H1 (cell line): ENCODE measurements at regions not wholly inside any gene's neighbourhood (a gene's known extent, or its start where the extent isn't known, plus 50 kb on each side); places are given as distances from the start of the nearest gene placed in this dataset.

Experiments
- CTCF ChIA-PET: fragments of 300-600 bp; sonication (Branson Sonifier 250); formaldehyde crosslinking; loops from one replicate; lab custom pipeline; 2021; ENCODE audit not compliant: partially characterized antibody; lab: Charles Lee
- POLR2A ChIA-PET: fragments of 300-600 bp; sonication (Branson Sonifier 250); formaldehyde crosslinking; loops from one replicate; lab custom pipeline; 2021; ENCODE audit warnings: inconsistent platforms; ENCODE audit not compliant: partially characterized antibody; lab: Charles Lee
- DNase-seq, 2 experiments: peaks; one replicate each; pipeline versions ENCODE4 v3.0.0 to v3.0.0-alpha.2; 2010 to 2022; ENCODE audit warnings: low spot score in 2 of 2, low read depth in 1 of 2, mixed read lengths in 1 of 2
- FAIRE-seq: peaks from 2 replicates; lab custom pipeline; 2011; peaks lifted over from hg19 to GRCh38; lab: Jason Lieb, UNC
- H2AFZ ChIP-seq: 2 replicates; pipeline ENCODE4 v1.8.1; 2012; ENCODE audit warnings: low read length, inconsistent platforms
- H2AK5ac ChIP-seq: 2 replicates; pipeline ENCODE4 v1.6.1; 2013; ENCODE audit warnings: low read depth, low read length
- H2BK120ac ChIP-seq: replicated peaks from 2 replicates; pipeline ENCODE3; 2013; ENCODE audit warnings: low read depth, low read length, inconsistent platforms
- H2BK12ac ChIP-seq: 2 replicates; pipeline ENCODE4 v1.6.1; 2013; ENCODE audit warnings: low read depth, low read length
- H2BK15ac ChIP-seq: 2 replicates; pipeline ENCODE4 v1.6.1; 2013; ENCODE audit warnings: low read length
- H2BK20ac ChIP-seq: 2 replicates; pipeline ENCODE4 v1.6.1; 2013; ENCODE audit warnings: low read length
- H2BK5ac ChIP-seq: 2 replicates; pipeline ENCODE4 v1.6.1; 2013; ENCODE audit warnings: low read depth, low read length
- H3K14ac ChIP-seq: 2 replicates; pipeline ENCODE4 v1.6.1; 2013; ENCODE audit warnings: inconsistent platforms; ENCODE audit not compliant: insufficient read length
- H3K18ac ChIP-seq: 2 replicates; pipeline ENCODE4 v1.6.1; 2013; ENCODE audit warnings: low read length; ENCODE audit errors: extremely low read depth
- H3K23ac ChIP-seq: 2 replicates; pipeline ENCODE4 v1.6.1; 2013; ENCODE audit warnings: inconsistent platforms; ENCODE audit not compliant: insufficient read length
- H3K23me2 ChIP-seq: 2 replicates; pipeline ENCODE4 v1.6.1; 2013; ENCODE audit warnings: low read depth, low read length
- H3K27ac ChIP-seq: 2 replicates; pipeline ENCODE4 v1.6.1; 2011; ENCODE audit warnings: low read depth, low read length, inconsistent platforms
- H3K27me3 ChIP-seq, 4 experiments: replicated peaks in 1 of 4; 1 replicate in 1 of 4; 2 replicates in 3 of 4; pipeline versions ENCODE4 v1.6.1 to v1.8.1; 2011 to 2013; ENCODE audit warnings: low read length in 3 of 4, mild to moderate bottlenecking in 3 of 4, inconsistent platforms in 2 of 4, mixed read lengths in 2 of 4, moderate library complexity in 1 of 4; ENCODE audit not compliant: control insufficient read depth in 3 of 4, insufficient read depth in 3 of 4; ENCODE audit errors: extremely low read depth in 1 of 4
- H3K36me3 ChIP-seq, 4 experiments: 2 replicates each; pipeline versions ENCODE4 v1.6.1 to v1.8.1; 2011 to 2013; ENCODE audit warnings: mild to moderate bottlenecking in 4 of 4, low read length in 3 of 4, moderate library complexity in 2 of 4, control low read depth in 1 of 4, inconsistent platforms in 1 of 4; ENCODE audit not compliant: insufficient read depth in 4 of 4, control insufficient read depth in 2 of 4
- H3K4ac ChIP-seq: replicated peaks from 2 replicates; pipeline ENCODE3; 2013; ENCODE audit warnings: low read length, low read depth, mixed read lengths, inconsistent platforms; ENCODE audit not compliant: insufficient read length
- H3K4me1 ChIP-seq, 4 experiments: replicated peaks in 1 of 4; 1 replicate in 1 of 4; 2 replicates in 3 of 4; pipeline versions ENCODE4 v1.6.1 to v1.8.1; 2011 to 2013; ENCODE audit warnings: low read length in 3 of 4, inconsistent platforms in 2 of 4, mixed read lengths in 1 of 4; ENCODE audit not compliant: insufficient read depth in 4 of 4, control insufficient read depth in 3 of 4
- H3K4me2 ChIP-seq, 2 experiments: 2 replicates each; pipeline versions ENCODE4 v1.6.1 to v1.8.1; 2011 to 2013; ENCODE audit warnings: low read depth in 2 of 2, low read length in 2 of 2, control low read depth in 1 of 2, inconsistent platforms in 1 of 2, mild to moderate bottlenecking in 1 of 2; ENCODE audit not compliant: insufficient read depth in 1 of 2
- H3K4me3 ChIP-seq, 4 experiments: fragments of 200-600, 300-600 bp in 1 of 4; sonication (generic), shearing (Covaris generic), sonication (Bioruptor Twin) in 1 of 4; 2 replicates each; pipeline versions ENCODE4 v1.5.1 to v1.8.1; 2011 to 2016; ENCODE audit warnings: low read length in 4 of 4, low read depth in 3 of 4, control low read depth in 2 of 4, inconsistent platforms in 2 of 4, mild to moderate bottlenecking in 2 of 4, mixed read lengths in 1 of 4, moderate library complexity in 1 of 4; ENCODE audit not compliant: insufficient read depth in 2 of 4; ENCODE audit errors: extremely low read depth in 1 of 4
- H3K56ac ChIP-seq: replicated peaks from 2 replicates; pipeline ENCODE3; 2013; ENCODE audit warnings: low read depth, mild to moderate bottlenecking, mixed read lengths, low read length, inconsistent platforms; ENCODE audit not compliant: insufficient read length
- H3K79me1 ChIP-seq: 2 replicates; pipeline ENCODE4 v1.6.1; 2013; ENCODE audit warnings: low read depth, low read length, control low read depth
- H3K79me2 ChIP-seq, 2 experiments: 2 replicates each; pipeline versions ENCODE4 v1.6.1 to v1.8.1; 2012 to 2013; ENCODE audit warnings: low read length in 2 of 2, mild to moderate bottlenecking in 2 of 2, inconsistent platforms in 1 of 2; ENCODE audit not compliant: insufficient read depth in 2 of 2, control insufficient read depth in 1 of 2
- H3K9ac ChIP-seq, 4 experiments: replicated peaks in 1 of 4; 1 replicate in 1 of 4; 2 replicates in 3 of 4; pipeline versions ENCODE4 v1.6.1 to v1.8.1; 2011 to 2013; ENCODE audit warnings: low read depth in 3 of 4, low read length in 3 of 4, control low read depth in 2 of 4, mild to moderate bottlenecking in 2 of 4, moderate library complexity in 2 of 4, inconsistent platforms in 1 of 4; ENCODE audit errors: extremely low read depth in 1 of 4
- H3K9me3 ChIP-seq, 2 experiments: 2 replicates each; pipeline versions ENCODE4 v1.6.1 to v1.8.1; 2012 to 2013; ENCODE audit warnings: mild to moderate bottlenecking in 2 of 2, moderate library complexity in 2 of 2, control low read depth in 1 of 2, inconsistent platforms in 1 of 2, low read depth in 1 of 2, low read length in 1 of 2, mixed read lengths in 1 of 2; ENCODE audit not compliant: insufficient read depth in 2 of 2
- H4K20me1 ChIP-seq, 2 experiments: replicated peaks in 1 of 2; 2 replicates each; pipeline versions ENCODE3 to v1.8.1; 2011 to 2013; ENCODE audit warnings: inconsistent platforms in 2 of 2, low read length in 2 of 2, mild to moderate bottlenecking in 1 of 2; ENCODE audit not compliant: insufficient read depth in 2 of 2, control insufficient read depth in 1 of 2
- H4K5ac ChIP-seq: 2 replicates; pipeline ENCODE4 v1.6.1; 2013; ENCODE audit warnings: low read length, low read depth, mixed read lengths, inconsistent platforms; ENCODE audit not compliant: insufficient read length
- H4K8ac ChIP-seq: 2 replicates; pipeline ENCODE4 v1.8.0; 2013; ENCODE audit warnings: mild to moderate bottlenecking, moderate library complexity, low read length, inconsistent platforms; ENCODE audit not compliant: insufficient read depth; ENCODE audit errors: extremely low read depth
- H4K91ac ChIP-seq: replicated peaks from 2 replicates; pipeline ENCODE3; 2013; ENCODE audit warnings: low read length, mixed read lengths, inconsistent platforms; ENCODE audit not compliant: insufficient read length
- CREB1 ChIP-seq: IDR thresholded peaks from 2 replicates; pipeline ENCODE4 v1.6.1; 2012; ENCODE audit warnings: inconsistent platforms
- GTF2F1 ChIP-seq: IDR thresholded peaks from 2 replicates; pipeline ENCODE4 v1.6.1; 2012; ENCODE audit warnings: low read depth, low read length, improper control_type of control experiment, borderline replicate concordance
- JUN ChIP-seq: IDR thresholded peaks from 2 replicates; pipeline ENCODE4 v1.6.1; 2011; ENCODE audit warnings: low read depth, mild to moderate bottlenecking, improper control_type of control experiment, low read length
- KDM1A ChIP-seq: fragments of 200-600, 300-600 bp; sonication (generic); IDR thresholded peaks from 2 replicates; pipeline ENCODE4 v1.7.1; 2016; ENCODE audit warnings: mild to moderate bottlenecking, low read length, borderline replicate concordance
- NANOG ChIP-seq: IDR thresholded peaks from 2 replicates; pipeline ENCODE4 v1.6.1; 2011; ENCODE audit warnings: low read length, low read depth, mild to moderate bottlenecking, inconsistent platforms; ENCODE audit not compliant: insufficient read depth, poor library complexity, severe bottlenecking
- POLR2AphosphoS5 ChIP-seq: IDR thresholded peaks from 2 replicates; pipeline ENCODE4 v1.6.1; 2011; ENCODE audit warnings: low read depth, low read length
- WGBS, 2 experiments: shearing (Covaris generic) in 1 of 2; methylation state at CpG; one replicate each; pipeline versions ENCODE4 v1.1.6 to v1.1.7; 2013 to 2015; ENCODE audit warnings: low lambda C conversion rate in 2 of 2, mixed read lengths in 2 of 2, inconsistent platforms in 1 of 2, low coverage in 1 of 2, missing lambda C conversion rate in 1 of 2; ENCODE audit not compliant: insufficient replicate concordance in 2 of 2, insufficient coverage in 1 of 2, insufficient read length in 1 of 2; ENCODE audit errors: extremely low coverage in 1 of 2, missing lambda C conversion rate in 1 of 2; 5-methylcytosine and 5-hydroxymethylcytosine counted together

GRCh38 chr10:56927701-56928100, 566.6 kb upstream of the ZWINT start:
- 70% methylated on average over 2 of the region's 2 CpGs; no CpG with 5 or more reads in 1 of the 2 experiments for WGBS, 2 experiments
- Histone ChIP-seq H3K18ac (no peak overlapping the region), H2BK15ac (no peak overlapping the region), H3K79me1 (no peaks in the 10 kb centered on the region), H3K4me3 (no peak overlapping the region), H2BK120ac (no peak overlapping the region), H3K14ac (no peak overlapping the region), H4K91ac (no peak overlapping the region), H3K36me3 (no peaks in the 10 kb centered on the region), H4K20me1 (no peaks in the 10 kb centered on the region), H3K27me3 (no peaks in the 10 kb centered on the region), H2BK5ac (no peak overlapping the region), H3K23me2 (no peaks in the 10 kb centered on the region), H3K4me1 (no peaks in the 10 kb centered on the region), H3K79me2 (no peaks in the 10 kb centered on the region), H3K9me3 (0 out of 4 replicates have a peak, but pooled peaks cover 0 to 3% of the 10 kb centered on the region in 2 experiments), H3K23ac (no peak overlapping the region), H3K56ac (no peak overlapping the region), H3K27ac (no peak overlapping the region), H2BK12ac (no peak overlapping the region), H2AK5ac (no peak overlapping the region), H2BK20ac (no peak overlapping the region), H4K8ac (no peak overlapping the region), H3K4me2 (no peak overlapping the region), H3K9ac (no peak overlapping the region), H2AFZ (no peak overlapping the region), H3K4ac (no peak overlapping the region), H4K5ac (no peak overlapping the region)
- POLR2A ChIA-PET = no interaction called here
- DNase-seq (no peak), FAIRE-seq (no peak)
- CTCF ChIA-PET = no interaction called here
- TF ChIP-seq GTF2F1 = no peak
- no peak for TF ChIP-seq POLR2AphosphoS5
- no peak for TF ChIP-seq NANOG
- TF ChIP-seq KDM1A = no peak
- TF ChIP-seq JUN = no peak
- no peak for TF ChIP-seq CREB1
